PC-9 (cell line): ENCODE measurements at regions not wholly inside any gene's neighbourhood (a gene's known extent, or its start where the extent isn't known, plus 50 kb on each side); places are given as distances from the start of the nearest gene placed in this dataset.

ENCODE experiments used
- BruUV-seq: library from RNA; stranded (reverse); fragments of 400-500 nt; replicated peaks from 2 replicates; lab custom pipeline; 2021; lab: Mats Ljungman, UMichigan
- CTCF ChIA-PET: fragments of 300-600 bp; sonication (Branson Sonifier 250); formaldehyde crosslinking; loops from one replicate; lab custom pipeline; 2022; ENCODE audit warnings: antibody characterized with exemption; lab: Charles Lee
- POLR2A ChIA-PET: fragments of 300-600 bp; sonication (Branson Sonifier 250); formaldehyde crosslinking; loops from one replicate; lab custom pipeline; 2022; ENCODE audit warnings: antibody characterized with exemption; ENCODE audit not compliant: unreplicated experiment; lab: Charles Lee
- DNase-seq, 2 experiments: peaks; one replicate each; pipeline versions ENCODE4 v3.0.0 to v3.0.0-alpha.2; 2015 to 2022; ENCODE audit warnings: mixed read lengths in 1 of 2
- H2AFZ ChIP-seq: fragments of 200-600 bp; sonication (generic); 2 replicates; pipeline ENCODE4 v1.8.1; 2017; ENCODE audit warnings: antibody characterized with exemption
- H3F3A ChIP-seq: fragments of 200-600 bp; sonication (generic); 2 replicates; pipeline ENCODE4 v1.8.1; 2017; ENCODE audit warnings: antibody characterized with exemption, mild to moderate bottlenecking, low read depth; ENCODE audit not compliant: insufficient read depth
- H3K27ac ChIP-seq: fragments of 200-600 bp; sonication (generic); 2 replicates; pipeline ENCODE4 v1.6.1; 2016; ENCODE audit warnings: mixed run types
- H3K27me3 ChIP-seq: fragments of 200-600 bp; sonication (generic); 2 replicates; pipeline ENCODE4 v1.6.1; 2016; ENCODE audit warnings: low read depth, mixed run types; ENCODE audit not compliant: insufficient read depth
- H3K36me3 ChIP-seq: fragments of 200-600 bp; sonication (generic); 2 replicates; pipeline ENCODE4 v1.6.1; 2016; ENCODE audit warnings: low read depth, mixed run types
- H3K4me1 ChIP-seq: fragments of 200-600 bp; sonication (generic); replicated peaks from 2 replicates; pipeline ENCODE4 v1.6.1; 2016; ENCODE audit warnings: mixed run types; ENCODE audit not compliant: insufficient read depth
- H3K4me2 ChIP-seq: fragments of 200-600 bp; sonication (generic); 2 replicates; pipeline ENCODE4 v1.6.1; 2017; ENCODE audit warnings: mixed run types
- H3K4me3 ChIP-seq: fragments of 200-600 bp; sonication (generic); 2 replicates; pipeline ENCODE4 v1.6.1; 2016; ENCODE audit warnings: mixed run types
- H3K79me2 ChIP-seq: fragments of 200-600 bp; sonication (generic); 2 replicates; pipeline ENCODE4 v1.6.1; 2017; ENCODE audit warnings: low read depth, mixed run types
- H3K9me2 ChIP-seq: fragments of 200-600 bp; sonication (generic); 2 replicates; pipeline ENCODE4 v1.8.1; 2017; ENCODE audit warnings: mild to moderate bottlenecking; ENCODE audit not compliant: insufficient read depth
- H3K9me3 ChIP-seq: fragments of 200-600 bp; sonication (generic); 2 replicates; pipeline ENCODE4 v1.8.1; 2016; ENCODE audit warnings: low read depth; ENCODE audit not compliant: insufficient read depth
- H4K20me1 ChIP-seq: fragments of 200-600 bp; sonication (generic); 2 replicates; pipeline ENCODE4 v1.8.1; 2017; ENCODE audit not compliant: insufficient read depth
- EZH2 ChIP-seq: fragments of 200-600 bp; sonication (generic); IDR thresholded peaks from 2 replicates; pipeline ENCODE4 v1.8.0; 2017; ENCODE audit warnings: antibody characterized with exemption, low read depth
- intact Hi-C: fragments of 100-400 bp; cut with micrococcal nuclease; formaldehyde crosslinking; loops from one replicate; pipeline ENCODE4 v1.10.0; 2022; ENCODE audit not compliant: unreplicated experiment
- TF ChIP-seq, protein P1 (sequence below): fragments of 200-600 bp; sonication (generic); conservative IDR thresholded peaks from 2 replicates; pipeline ENCODE4 v1.6.1; 2017; ENCODE audit warnings: mixed run types, antibody characterized with exemption, mild to moderate bottlenecking, moderate library complexity

DNA sequence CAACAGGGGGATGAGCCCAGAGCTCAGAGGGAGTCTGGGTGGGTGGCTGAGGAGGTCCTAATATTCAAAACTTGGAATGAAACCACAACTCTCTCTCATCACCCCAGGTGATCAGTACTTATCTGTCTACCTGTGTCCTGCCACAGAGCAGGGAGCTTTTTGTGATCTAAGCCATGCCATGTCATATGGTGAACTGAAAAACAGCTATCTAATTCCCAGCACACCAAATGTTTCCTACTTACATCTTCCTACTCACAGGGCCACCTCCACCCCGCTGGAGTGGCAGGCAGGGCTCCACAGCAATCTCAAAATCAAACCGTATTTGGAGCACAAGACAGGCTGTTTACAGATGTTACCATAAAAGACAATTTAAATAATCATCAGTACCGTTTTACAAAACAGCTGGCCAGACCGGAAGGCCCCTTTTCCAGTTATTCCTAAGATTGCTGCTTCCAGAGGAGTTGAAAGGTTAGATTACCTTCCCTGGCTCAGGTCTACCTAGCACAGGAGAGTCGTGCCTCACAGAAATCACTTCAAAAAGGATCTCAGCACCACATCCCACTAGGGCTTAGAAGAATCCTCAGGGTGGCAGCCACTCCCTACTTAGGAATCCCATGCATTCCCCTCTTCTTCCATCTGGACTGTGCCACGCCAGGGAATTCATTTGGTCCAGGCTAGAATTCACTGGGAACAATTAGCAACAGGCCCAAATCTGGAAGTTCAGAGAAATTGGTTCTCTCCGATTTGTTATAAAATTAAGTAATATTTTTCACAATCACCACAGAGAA, 226.6 kb upstream of the IL12A start:
- BruUV-seq = no TSS peak
- no peak overlapping the region for H2AFZ ChIP-seq
- peak; percentile 60 to 61 for DNase-seq
- H3K9me3 ChIP-seq = peaks cover 7% of the 10 kb centered on the region; the same call in 1 of the 2 replicates
- peaks cover 13% of the 10 kb centered on the region for H3K79me2 ChIP-seq
- POLR2A ChIA-PET = interaction anchor here (0.5 to 1.0 kb wide), 5 partner anchors 25 to 380 kb away, joined by 3 to 14 read pairs (median 7); no protein-coding TSS in a partner anchor
- H3K27me3 ChIP-seq = no peaks in the 10 kb centered on the region
- no peaks in the 10 kb centered on the region for H4K20me1 ChIP-seq
- peak overlapping the region; percentile 62 for H3K27ac ChIP-seq
- TF ChIP-seq, protein P1, sequence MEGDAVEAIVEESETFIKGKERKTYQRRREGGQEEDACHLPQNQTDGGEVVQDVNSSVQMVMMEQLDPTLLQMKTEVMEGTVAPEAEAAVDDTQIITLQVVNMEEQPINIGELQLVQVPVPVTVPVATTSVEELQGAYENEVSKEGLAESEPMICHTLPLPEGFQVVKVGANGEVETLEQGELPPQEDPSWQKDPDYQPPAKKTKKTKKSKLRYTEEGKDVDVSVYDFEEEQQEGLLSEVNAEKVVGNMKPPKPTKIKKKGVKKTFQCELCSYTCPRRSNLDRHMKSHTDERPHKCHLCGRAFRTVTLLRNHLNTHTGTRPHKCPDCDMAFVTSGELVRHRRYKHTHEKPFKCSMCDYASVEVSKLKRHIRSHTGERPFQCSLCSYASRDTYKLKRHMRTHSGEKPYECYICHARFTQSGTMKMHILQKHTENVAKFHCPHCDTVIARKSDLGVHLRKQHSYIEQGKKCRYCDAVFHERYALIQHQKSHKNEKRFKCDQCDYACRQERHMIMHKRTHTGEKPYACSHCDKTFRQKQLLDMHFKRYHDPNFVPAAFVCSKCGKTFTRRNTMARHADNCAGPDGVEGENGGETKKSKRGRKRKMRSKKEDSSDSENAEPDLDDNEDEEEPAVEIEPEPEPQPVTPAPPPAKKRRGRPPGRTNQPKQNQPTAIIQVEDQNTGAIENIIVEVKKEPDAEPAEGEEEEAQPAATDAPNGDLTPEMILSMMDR = no peak
- no peak for TF ChIP-seq EZH2
- no peaks in the 10 kb centered on the region for H3K9me2 ChIP-seq
- CTCF ChIA-PET = interaction anchor here (2.1 kb wide), 1 partner anchor 42 kb away, joined by 4 read pairs; no protein-coding TSS in a partner anchor
- peak overlapping the region; percentile 90 for H3K4me2 ChIP-seq
- peaks cover 35% of the 10 kb centered on the region for H3F3A ChIP-seq
- H3K4me3 ChIP-seq = peak overlapping the region; percentile 61
- H3K4me1 ChIP-seq = peaks cover 47% of the 10 kb centered on the region
- no peaks in the 10 kb centered on the region for H3K36me3 ChIP-seq
- intact Hi-C loops = loop anchor here (10.0 kb wide), 1 partner anchor 597 kb away; no protein-coding TSS in a partner anchor

DNA sequence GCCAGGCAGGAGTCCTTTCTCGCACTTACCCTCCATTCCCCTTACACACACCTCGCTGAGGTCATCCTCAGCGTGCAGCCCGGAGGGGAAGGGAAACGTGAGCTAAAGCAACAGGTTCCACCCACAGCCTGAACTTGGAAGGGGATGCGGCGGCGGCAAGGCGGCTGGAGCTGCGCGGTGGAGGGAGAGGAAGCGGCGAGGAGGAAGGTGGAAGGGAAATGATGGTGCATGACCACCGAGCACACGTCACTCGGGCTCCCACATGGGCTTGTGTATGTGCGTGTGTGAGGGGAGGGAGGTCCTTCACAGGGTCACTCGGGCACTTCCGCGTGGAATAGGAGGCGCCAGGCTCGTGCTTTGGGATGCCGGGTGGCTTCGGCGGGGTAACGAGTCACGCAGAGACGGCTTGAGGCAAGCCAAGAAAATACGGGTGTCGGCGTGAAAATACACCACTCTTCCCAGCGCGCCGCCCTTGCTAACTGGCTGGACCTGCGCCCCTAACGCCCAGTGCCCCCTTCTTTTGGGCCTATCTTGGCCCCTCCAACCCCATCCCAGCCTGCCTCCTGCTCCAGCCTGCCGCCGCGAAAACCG, 225.5 kb upstream of the IL12A start:
- no peaks in the 10 kb centered on the region for H3K9me2 ChIP-seq
- peak; percentile 77 to 79 for DNase-seq
- H3K4me1 ChIP-seq = peaks cover 42% of the 10 kb centered on the region
- H3K79me2 ChIP-seq = peaks cover 23% of the 10 kb centered on the region
- TF ChIP-seq, protein P1 = no peak
- TF ChIP-seq EZH2 = no peak
- H3K9me3 ChIP-seq = 0 out of 2 replicates have a peak, but pooled peaks cover 5% of the 10 kb centered on the region
- no peaks in the 10 kb centered on the region for H3K36me3 ChIP-seq
- TSS peak; percentile 46 for BruUV-seq
- H2AFZ ChIP-seq = peak overlapping the region; percentile 60
- no peaks in the 10 kb centered on the region for H3K27me3 ChIP-seq
- ChIA-PET POLR2A (interaction anchor here (0.5 to 1.1 kb wide), 7 partner anchors 24 to 381 kb away, joined by 3 to 14 read pairs (median 7); no protein-coding TSS in a partner anchor), CTCF (interaction anchor here (0.6 to 0.9 kb wide), 2 partner anchors 123 to 225 kb away, joined by 3 read pairs; partner anchors contain the start of gene IL12A)
- H3K27ac ChIP-seq = peak overlapping the region; percentile 62
- peaks cover 35% of the 10 kb centered on the region for H3F3A ChIP-seq
- H3K4me2 ChIP-seq = peak overlapping the region; percentile 90
- H4K20me1 ChIP-seq = no peaks in the 10 kb centered on the region
- intact Hi-C loops = loop anchor here (1.0 to 10.0 kb wide), 4 partner anchors 42 to 598 kb away; no protein-coding TSS in a partner anchor
- peak overlapping the region; percentile 61 for H3K4me3 ChIP-seq
